ENCODE measurements at regions not wholly inside any gene's neighbourhood (a gene's known extent, or its start where the extent isn't known, plus 50 kb on each side); places are given as distances from the start of the nearest gene placed in this dataset.

DNA sequence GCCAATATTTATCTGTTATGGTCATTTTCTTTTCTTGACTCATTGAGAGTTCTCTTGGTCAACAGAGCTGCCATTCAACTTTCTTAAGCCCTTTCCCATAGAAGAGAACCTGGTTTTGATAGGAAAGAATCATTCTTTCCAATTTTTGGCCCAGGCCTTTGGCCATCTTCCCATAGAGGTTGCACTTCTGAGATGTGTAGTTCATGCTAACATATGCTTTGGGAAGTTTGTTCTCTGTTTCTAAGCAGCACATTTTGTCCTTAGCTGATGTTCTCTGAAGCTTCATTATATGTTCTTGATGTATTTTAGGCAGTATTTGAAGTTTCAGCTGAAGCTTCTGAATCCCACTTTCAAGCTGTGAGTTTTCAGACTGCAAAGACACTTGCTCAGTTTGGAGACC, 161.1 kb downstream of the VEGFC start:
- 0 out of 2 replicates have a peak, but pooled peaks cover 4% of the 10 kb centered on the region for H3K9me3 ChIP-seq (ENCODE audit: low read length)
- no peak for TF ChIP-seq ETS1 (CRISPR knock-in tag; IDR thresholded peaks at IDR 0.05)
- no peak for TF ChIP-seq KAT7 (CRISPR knock-in tag; IDR thresholded peaks at IDR 0.05; ENCODE audit: borderline replicate concordance)
- no peak for TF ChIP-seq ZNF337 (CRISPR knock-in tag; IDR thresholded peaks at IDR 0.05; ENCODE audit: borderline replicate concordance, low read depth)
- TF ChIP-seq, protein P1, sequence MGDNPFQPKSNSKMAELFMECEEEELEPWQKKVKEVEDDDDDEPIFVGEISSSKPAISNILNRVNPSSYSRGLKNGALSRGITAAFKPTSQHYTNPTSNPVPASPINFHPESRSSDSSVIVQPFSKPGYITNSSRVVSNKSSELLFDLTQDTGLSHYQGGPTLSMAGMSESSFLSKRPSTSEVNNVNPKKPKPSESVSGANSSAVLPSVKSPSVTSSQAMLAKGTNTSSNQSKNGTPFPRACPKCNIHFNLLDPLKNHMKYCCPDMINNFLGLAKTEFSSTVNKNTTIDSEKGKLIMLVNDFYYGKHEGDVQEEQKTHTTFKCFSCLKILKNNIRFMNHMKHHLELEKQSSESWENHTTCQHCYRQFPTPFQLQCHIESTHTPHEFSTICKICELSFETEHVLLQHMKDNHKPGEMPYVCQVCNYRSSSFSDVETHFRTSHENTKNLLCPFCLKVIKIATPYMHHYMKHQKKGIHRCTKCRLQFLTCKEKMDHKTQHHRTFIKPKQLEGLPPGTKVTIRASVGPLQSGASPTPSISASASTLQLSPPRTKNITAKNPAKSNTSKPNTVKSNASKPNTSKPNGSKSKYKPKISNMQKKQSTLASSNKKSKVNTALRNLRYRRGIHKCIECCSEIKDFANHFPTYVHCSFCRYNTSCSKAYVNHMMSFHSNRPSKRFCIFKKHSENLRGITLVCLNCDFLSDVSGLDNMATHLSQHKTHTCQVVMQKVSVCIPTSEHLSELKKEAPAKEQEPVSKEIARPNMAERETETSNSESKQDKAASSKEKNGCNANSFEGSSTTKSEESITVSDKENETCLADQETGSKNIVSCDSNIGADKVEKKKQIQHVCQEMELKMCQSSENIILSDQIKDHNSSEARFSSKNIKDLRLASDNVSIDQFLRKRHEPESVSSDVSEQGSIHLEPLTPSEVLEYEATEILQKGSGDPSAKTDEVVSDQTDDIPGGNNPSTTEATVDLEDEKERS (CRISPR knock-in tag; IDR thresholded peaks at IDR 0.05) = no peak
- TF ChIP-seq SNAPC4 (CRISPR knock-in tag; IDR thresholded peaks at IDR 0.05) = no peak
- TF ChIP-seq ZBTB2 (CRISPR knock-in tag; IDR thresholded peaks at IDR 0.05; ENCODE audit: low read depth) = no peak
- TF ChIP-seq KDM5A (IDR thresholded peaks at IDR 0.05; ENCODE audit: borderline replicate concordance, low read length) = no peak
- no peak for TF ChIP-seq ARNT2 (CRISPR knock-in tag; IDR thresholded peaks at IDR 0.05; ENCODE audit: low read depth)
- H3K4me1 ChIP-seq (ENCODE audit: insufficient read depth, low read length) = no peaks in the 10 kb centered on the region
- DNase-seq (ENCODE audit: low spot score) = no peak
- no peaks in the 10 kb centered on the region for H3K27me3 ChIP-seq (ENCODE audit: control insufficient read depth in 1 of 2, insufficient read depth in 2 of 2, low read length in 2 of 2)
- intact Hi-C loops (cut with micrococcal nuclease; ENCODE audit: unreplicated experiment) = no loop called here
- ChIA-PET POLR2A (no interaction called here), CTCF (ENCODE audit: low intra/inter-chr PET ratio, low total read pairs) (no interaction called here)
- no peak overlapping the region for H3K4me3 ChIP-seq (replicated peaks in 1 of 3; ENCODE audit: insufficient read depth in 1 of 3, low read depth in 2 of 3, low read length in 3 of 3)
- no peak overlapping the region for H2AFZ ChIP-seq (ENCODE audit: low read length)
- H3K4me2 ChIP-seq (ENCODE audit: low read depth, low read length) = no peak overlapping the region
- ATAC-seq = no peak
- no peaks in the 10 kb centered on the region for H3K36me3 ChIP-seq (replicated peaks in 1 of 2; ENCODE audit: control insufficient read depth in 1 of 2, insufficient read depth in 2 of 2, low read length in 2 of 2)
- no TSS peak for BruUV-seq (replicated peaks)
- no peak overlapping the region for H3K9ac ChIP-seq (ENCODE audit: insufficient read depth, low read depth, low read length)
- no peaks in the 10 kb centered on the region for H3K79me2 ChIP-seq (ENCODE audit: insufficient read depth, low read length)
- no peak for FAIRE-seq
- H4K20me1 ChIP-seq (ENCODE audit: insufficient read depth, low read length) = no peaks in the 10 kb centered on the region
- in situ Hi-C loops (cut with HindIII; ENCODE audit: extremely low pct_ligation_motif_present, low pct_unique_long_range_greater_than_20kb) = no loop called here
- H3K27ac ChIP-seq (ENCODE audit: extremely low read length, insufficient read depth, low read length) = no peak overlapping the region
